DMS 273 (cell line): ENCODE measurements at regions not wholly inside any gene's neighbourhood (a gene's known extent, or its start where the extent isn't known, plus 50 kb on each side); places are given as distances from the start of the nearest gene placed in this dataset.

ENCODE experiments used
- DNase-seq: peaks from one replicate; lab custom pipeline; 2025; ENCODE audit not compliant: unreplicated experiment; lab: John Stamatoyannopoulos, UW

GRCh38 chr1:239268941-239269340, 117.4 kb upstream of the CHRM3 start:
- no peak for DNase-seq

DNA sequence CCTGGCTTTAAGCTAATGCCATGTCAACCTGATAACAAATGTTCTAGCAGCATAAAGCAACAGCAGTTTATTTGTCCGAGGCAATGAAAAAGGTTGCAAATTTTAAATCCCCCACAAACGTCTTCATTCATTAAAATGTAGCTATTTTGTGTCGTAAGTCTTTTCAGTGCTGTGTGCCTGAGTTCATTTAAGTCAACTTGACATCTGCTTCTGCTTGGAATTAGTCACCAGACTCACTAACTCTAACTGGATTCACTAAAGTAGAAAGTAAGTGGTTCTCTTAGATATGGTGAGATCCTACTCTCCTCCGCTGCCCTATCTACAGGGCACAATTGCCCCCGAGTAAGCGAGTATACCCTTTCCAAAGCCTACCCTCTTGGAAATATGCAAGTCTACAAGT, 118.4 kb upstream of the CHRM3 start:
- no peak for DNase-seq

GRCh38 chr1:239263801-239264200, 122.6 kb upstream of the CHRM3 start:
- no peak for DNase-seq

- DNase-seq, result no peak
Measured at GRCh38 chr1:239262538-239262937, 123.8 kb upstream of the CHRM3 start.

- DNase-seq, result no peak
Measured at GRCh38 chr1:239261521-239261920, 124.8 kb upstream of the CHRM3 start.

DNA sequence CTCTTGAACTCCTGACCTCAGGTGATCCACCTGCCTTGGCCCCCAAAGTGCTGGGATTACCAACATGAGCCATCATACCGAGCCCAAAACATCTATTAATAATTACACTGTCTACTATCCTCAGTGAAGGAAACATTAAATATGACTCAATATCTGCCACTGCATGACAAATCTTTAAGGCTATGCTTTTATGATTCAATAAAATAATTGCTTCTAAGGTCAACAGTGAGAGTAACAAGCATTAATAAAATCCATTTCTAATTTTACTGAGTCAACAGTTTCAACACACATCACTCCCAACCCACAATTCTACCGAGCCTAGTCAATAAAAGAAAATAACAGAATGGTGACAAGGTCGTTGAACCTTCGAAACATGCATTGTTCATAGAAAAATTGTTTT, 125.5 kb upstream of the CHRM3 start:
- no peak for DNase-seq

GRCh38 chr1:239255628-239256160, 130.7 kb upstream of the CHRM3 start:
- no peak for DNase-seq

DNA sequence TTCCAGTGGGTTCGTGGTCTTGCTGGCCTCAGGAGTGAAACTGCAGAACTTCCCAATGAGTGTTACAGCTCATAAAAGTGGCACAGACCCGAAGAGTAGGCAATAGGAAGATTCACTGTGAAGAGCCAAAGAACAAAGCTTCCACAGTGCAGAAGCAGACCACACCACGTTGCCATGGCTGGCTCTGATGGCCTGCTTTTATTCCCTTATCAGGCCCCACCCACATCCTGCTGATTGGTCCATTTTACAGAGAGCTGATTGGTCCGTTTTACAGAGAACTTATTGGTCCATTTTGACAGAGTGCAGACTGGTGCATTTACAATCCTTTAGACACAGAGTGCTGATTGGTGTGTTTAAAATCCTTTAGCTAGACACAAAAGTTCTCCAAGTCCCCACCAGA, 131.4 kb upstream of the CHRM3 start:
- no peak for DNase-seq

GRCh38 chr1:239253032-239253431, 133.3 kb upstream of the CHRM3 start:
- no peak for DNase-seq

DNA sequence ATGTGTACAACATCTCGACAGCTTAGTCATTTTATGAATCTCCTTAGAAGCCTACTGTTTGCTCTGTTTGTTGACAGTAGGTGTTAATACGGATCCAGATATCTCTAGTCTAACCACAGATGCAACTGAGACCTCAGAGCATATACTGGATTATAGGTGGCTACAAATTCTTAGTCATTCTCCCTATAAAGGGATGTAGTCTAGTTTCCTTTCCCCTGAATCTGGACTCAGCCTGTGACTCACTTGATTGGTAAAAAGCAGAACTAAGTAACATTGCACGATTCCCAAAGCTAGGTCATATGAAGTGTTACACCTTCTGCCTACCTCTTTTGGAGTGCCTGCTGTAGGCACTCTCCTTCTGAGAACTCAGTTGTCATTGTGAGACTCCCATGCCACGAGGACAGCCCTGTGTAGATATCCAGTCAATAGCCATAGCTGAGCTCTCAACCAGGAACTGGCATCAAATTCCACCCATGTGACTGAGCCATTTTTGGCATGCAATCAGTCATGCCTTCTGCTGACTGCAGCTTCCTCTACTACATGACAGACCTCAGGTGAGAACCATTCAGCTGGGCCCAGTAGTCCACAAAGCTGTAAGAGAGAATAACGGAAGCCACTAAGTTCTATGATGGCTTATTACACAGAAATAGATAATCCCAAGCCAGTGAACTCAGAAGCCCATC, 135.9 kb upstream of the CHRM3 start:
- no peak for DNase-seq

DNA sequence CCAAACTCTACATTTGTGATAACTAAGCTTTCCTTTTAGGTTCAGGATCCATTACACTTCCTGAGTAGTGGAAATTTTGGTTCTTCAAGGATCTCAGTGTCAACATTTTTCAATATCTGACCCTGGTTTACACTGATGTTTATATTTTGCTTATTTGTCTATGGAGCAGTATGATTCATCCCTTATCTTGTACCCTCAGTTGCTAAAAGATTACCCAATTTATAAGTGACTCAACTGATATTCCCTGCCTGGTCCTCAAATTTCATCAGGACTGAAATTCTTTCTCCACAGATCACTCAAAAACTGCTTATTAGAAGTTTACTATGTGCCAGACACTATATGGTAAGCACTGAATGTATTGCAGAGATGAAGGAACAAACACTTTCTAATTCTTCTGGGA, 139.1 kb upstream of the CHRM3 start:
- DNase-seq, result no peak

- DNase-seq, result no peak
Measured at GRCh38 chr1:239244084-239244483, 142.3 kb upstream of the CHRM3 start.

DNA sequence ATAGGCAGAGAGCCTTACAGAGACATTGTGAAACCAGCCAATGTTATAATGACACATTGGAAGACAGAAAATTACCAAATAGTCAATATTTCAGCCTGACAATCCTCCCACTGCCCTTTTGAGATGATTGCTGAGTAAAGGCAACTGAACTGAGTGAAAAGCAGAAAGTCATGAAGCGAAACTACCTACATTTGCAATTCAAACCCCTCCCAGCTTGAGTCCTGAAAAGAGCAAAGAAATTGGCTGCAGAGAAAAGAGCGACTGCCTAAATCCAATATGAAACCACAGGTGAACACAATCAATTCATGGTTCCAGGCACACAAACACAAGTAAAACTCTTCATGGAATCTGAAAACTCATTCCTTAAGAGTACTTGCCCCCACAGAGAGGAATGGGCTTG, 143.4 kb upstream of the CHRM3 start:
- DNase-seq, result no peak

DNA sequence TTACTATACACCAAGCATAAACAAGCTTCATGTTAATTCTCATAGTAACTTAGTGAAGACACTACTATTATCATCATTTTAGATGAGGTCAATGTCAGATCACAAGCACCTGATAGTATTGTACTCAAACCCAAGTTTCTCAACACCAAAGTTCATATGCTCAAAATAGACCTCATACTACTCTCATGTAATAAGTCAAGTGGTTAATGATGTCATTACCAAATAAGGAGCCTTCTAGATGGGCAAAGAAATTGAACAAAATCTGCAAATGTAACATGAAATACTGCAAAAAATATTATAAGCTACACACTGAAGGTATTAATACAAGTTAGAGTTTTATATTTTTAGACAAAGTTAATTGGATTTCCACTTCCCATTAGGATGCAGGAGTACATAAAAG, 144.0 kb upstream of the CHRM3 start:
- no peak for DNase-seq

DNA sequence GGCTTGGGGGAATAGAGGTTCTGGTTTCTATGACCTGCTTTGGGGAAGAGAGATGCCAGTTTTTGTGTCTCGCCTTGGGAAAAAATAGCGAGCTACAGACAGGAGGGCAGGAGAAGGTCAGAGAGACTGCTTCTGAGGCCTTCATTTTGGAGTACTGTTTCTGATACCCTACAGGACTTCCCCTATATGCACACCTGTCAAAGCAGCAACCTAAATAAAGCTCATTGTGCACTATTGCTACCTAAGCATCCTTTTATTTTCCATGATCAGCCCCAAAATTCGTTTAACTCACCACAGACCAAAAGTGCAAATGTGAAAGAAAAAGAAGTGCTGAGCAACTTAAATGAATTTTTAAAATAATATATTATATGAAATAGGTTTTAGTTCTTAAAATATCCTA, 145.6 kb upstream of the CHRM3 start:
- no peak for DNase-seq

- no peak for DNase-seq
Measured at GRCh38 chr1:239239529-239239928, 146.8 kb upstream of the CHRM3 start.

GRCh38 chr1:239237912-239238311, 148.5 kb upstream of the CHRM3 start:
- DNase-seq, result no peak

DNA sequence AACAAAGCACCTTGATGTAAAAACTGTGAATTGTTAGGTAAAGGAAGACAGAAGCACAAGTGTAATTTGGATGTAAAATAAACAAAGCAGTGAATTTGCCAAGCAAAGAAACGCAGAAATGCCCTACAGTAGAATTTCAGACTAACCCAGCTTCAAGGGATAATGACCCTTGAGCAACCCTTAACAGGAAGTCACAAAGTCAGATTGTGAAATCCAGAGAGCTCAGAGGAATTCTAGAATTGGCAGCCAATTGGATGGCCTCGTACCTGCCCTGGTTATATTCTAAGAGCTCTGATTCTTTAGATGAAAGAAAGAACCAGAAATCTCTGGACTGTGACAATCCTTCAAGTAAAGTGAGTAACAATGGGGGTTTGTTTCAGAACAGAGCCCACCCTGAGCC, 152.7 kb upstream of the CHRM3 start:
- no peak for DNase-seq

DNA sequence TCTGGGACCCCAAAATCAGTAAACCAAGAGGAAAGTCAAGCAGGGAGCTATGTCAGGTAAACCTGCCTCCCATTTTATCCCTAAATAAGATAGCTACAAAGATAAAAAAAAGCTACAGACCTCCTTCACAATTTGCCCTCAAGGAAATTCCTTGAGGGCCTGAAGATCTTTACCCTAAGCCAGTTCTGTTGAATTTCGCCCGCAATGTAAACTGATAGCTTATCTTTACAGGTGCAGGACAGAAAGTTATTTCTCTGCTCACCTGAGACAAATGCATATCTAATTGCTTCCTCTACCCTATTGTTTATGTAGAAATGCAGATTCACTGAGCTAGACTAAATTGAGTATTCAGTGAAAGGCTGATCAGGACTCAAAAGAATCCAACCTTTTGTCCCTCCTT, 153.4 kb upstream of the CHRM3 start:
- DNase-seq, result no peak

DNA sequence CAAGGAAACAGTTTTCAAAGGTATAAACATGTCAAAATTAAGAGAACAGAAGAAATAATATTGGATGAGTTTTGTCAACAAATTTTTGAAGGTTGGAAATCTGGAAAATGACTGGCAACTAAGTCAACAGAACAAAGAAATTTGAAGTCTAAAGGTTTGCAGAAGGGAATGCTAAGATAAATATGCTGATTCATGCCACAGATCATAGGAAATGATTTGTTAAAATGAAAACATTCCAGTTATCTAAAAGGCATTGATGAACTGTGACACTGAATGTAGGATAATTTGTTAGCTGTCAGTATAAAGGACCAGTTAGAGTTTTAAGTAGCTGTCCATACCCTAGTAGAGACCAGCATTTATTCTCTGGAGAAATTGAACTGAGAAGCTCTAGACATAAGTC, 157.9 kb upstream of the CHRM3 start:
- DNase-seq, result no peak

- no peak for DNase-seq
Measured at GRCh38 chr1:239225396-239225795, 161.0 kb upstream of the CHRM3 start.

DNA sequence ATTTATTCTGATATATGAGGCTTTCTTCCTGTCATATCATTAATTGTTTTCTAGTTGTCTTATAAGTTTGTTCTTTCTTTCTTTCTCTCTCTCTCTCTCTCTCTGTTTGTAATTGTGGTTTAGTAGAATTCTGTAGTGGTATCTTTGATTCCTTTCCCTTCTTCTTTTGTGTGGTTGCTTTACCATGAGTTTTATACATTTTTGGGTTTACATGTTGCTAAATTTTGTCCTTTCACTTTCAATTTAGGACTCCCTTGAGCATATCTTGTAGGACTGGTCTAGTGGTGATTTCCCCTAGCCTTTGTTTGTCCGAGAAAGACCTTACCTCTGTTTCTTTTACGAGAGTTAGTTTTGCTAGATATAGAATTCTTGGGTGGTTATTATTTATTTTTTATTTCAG, 162.3 kb upstream of the CHRM3 start:
- no peak for DNase-seq

GRCh38 chr1:239222999-239223398, 163.4 kb upstream of the CHRM3 start:
- DNase-seq, result no peak
